ENCODE measurements at regions not wholly inside any gene's neighbourhood (a gene's known extent, or its start where the extent isn't known, plus 50 kb on each side); places are given as distances from the start of the nearest gene placed in this dataset.

- no peaks in the 10 kb centered on the region for H3K4me1 ChIP-seq
- no peak overlapping the region for H3K4me3 ChIP-seq
- TF ChIP-seq NPAS2 (CRISPR knock-in tag; IDR thresholded peaks at IDR 0.05; ENCODE audit: borderline replicate concordance) = no peak
- no peak for TF ChIP-seq EHMT2 (IDR thresholded peaks at IDR 0.05; ENCODE audit: low read depth)
- no peak for TF ChIP-seq FOXS1 (CRISPR knock-in tag; IDR thresholded peaks at IDR 0.05)
- TF ChIP-seq POLR2A (IDR thresholded peaks at IDR 0.05; ENCODE audit: low read length) = no peak
- TF ChIP-seq POLR2AphosphoS2 (conservative IDR thresholded peaks at IDR 0.05; ENCODE audit: low read length) = no peak
- TF ChIP-seq HOXA7 (CRISPR knock-in tag; IDR thresholded peaks at IDR 0.05) = no peak
- TF ChIP-seq ZC3H11A (IDR thresholded peaks at IDR 0.05) = no peak
- no peak for TF ChIP-seq PBX3 (IDR thresholded peaks at IDR 0.05)
- TF ChIP-seq HMGXB4 (CRISPR knock-in tag; IDR thresholded peaks at IDR 0.05; ENCODE audit: borderline replicate concordance) = no peak
- TF ChIP-seq CTCF (IDR thresholded peaks at IDR 0.05) = no peak
- ChIA-PET CTCF (interaction anchor here (0.6 kb wide), 1 partner anchor 322 kb away, joined by 4 read pairs; no protein-coding TSS in a partner anchor), POLR2A (no interaction called here)
- no peak overlapping the region for H3K27ac ChIP-seq
- no peak for FAIRE-seq
- no peak overlapping the region for H3K4me2 ChIP-seq
- ATAC-seq = no peak
- H3K9me3 ChIP-seq = no peaks in the 10 kb centered on the region
- WGBS (ENCODE audit: missing lambda C conversion rate) = 13% methylated on average over 1 of the region's 1 CpG
- DNase-seq (ENCODE audit: low read depth in 1 of 2, low spot score in 1 of 2) = no peak
Observed at GRCh38 chr6:94769197-94769596, 808.1 kb upstream of the MANEA start.

- no peaks in the 10 kb centered on the region for H3K4me1 ChIP-seq
- no peak for DNase-seq (ENCODE audit: low read depth in 1 of 2, low spot score in 1 of 2)
- ChIA-PET CTCF (no interaction called here), POLR2A (no interaction called here)
- H3K9me3 ChIP-seq = no peaks in the 10 kb centered on the region
- no peak for FAIRE-seq
- no peak for TF ChIP-seq FOSB (CRISPR knock-in tag; IDR thresholded peaks at IDR 0.05)
- TF ChIP-seq BCL3 (IDR thresholded peaks at IDR 0.05) = no peak
- TF ChIP-seq FOSL2 (IDR thresholded peaks at IDR 0.05) = no peak
- no peak for TF ChIP-seq FOSL2 (CRISPR knock-in tag; IDR thresholded peaks at IDR 0.05)
- TF ChIP-seq MAFK (IDR thresholded peaks at IDR 0.05; ENCODE audit: partially characterized antibody) = no peak
- no peak for TF ChIP-seq GATA3 (IDR thresholded peaks at IDR 0.05; ENCODE audit: borderline replicate concordance)
- TF ChIP-seq POLR2A (IDR thresholded peaks at IDR 0.05; ENCODE audit: low read length) = no peak
- H3K4me2 ChIP-seq = no peak overlapping the region
- H3K27ac ChIP-seq = no peak overlapping the region
- 15% methylated on average over 3 of the region's 3 CpGs for WGBS (ENCODE audit: missing lambda C conversion rate)
- ATAC-seq = no peak
- no peak overlapping the region for H3K4me3 ChIP-seq
Observed at GRCh38 chr6:94751641-94752329, 825.5 kb upstream of the MANEA start.

GRCh38 chr6:94736236-94736635, 841.1 kb upstream of the MANEA start:
- ChIA-PET CTCF (no interaction called here), POLR2A (no interaction called here)
- 67% methylated on average over 1 of the region's 2 CpGs for WGBS (ENCODE audit: missing lambda C conversion rate)
- no peak overlapping the region for H3K27ac ChIP-seq
- H3K4me3 ChIP-seq = no peak overlapping the region
- H3K4me2 ChIP-seq = no peak overlapping the region
- no peaks in the 10 kb centered on the region for H3K9me3 ChIP-seq
- FAIRE-seq = no peak
- TF ChIP-seq RCOR1 (IDR thresholded peaks at IDR 0.05; ENCODE audit: low read depth, low read length) (no peak), CBX8 (IDR thresholded peaks at IDR 0.05) (no peak), JUN (IDR thresholded peaks at IDR 0.05) (no peak), EHMT2 (IDR thresholded peaks at IDR 0.05; ENCODE audit: low read depth) (no peak), KDM5A (IDR thresholded peaks at IDR 0.05) (no peak)
- ATAC-seq = no peak
- no peak for DNase-seq (ENCODE audit: low read depth in 1 of 2, low spot score in 1 of 2)
- H3K4me1 ChIP-seq = no peaks in the 10 kb centered on the region

All from A549 (cell line).